ENCODE measurements at regions not wholly inside any gene's neighbourhood (a gene's known extent, or its start where the extent isn't known, plus 50 kb on each side); places are given as distances from the start of the nearest gene placed in this dataset.

GRCh38 chr15:58286523-58286922 is 145.3 kb upstream of the LIPC start:
- TF ChIP-seq MYC (IDR thresholded peaks at IDR 0.05; ENCODE audit: insufficient read depth, insufficient read length, insufficient replicate concordance, low read length, severe bottlenecking), result no peak
- TF ChIP-seq EP300 (IDR thresholded peaks at IDR 0.05; ENCODE audit: borderline replicate concordance in 1 of 2, control insufficient read depth in 1 of 2, low read depth in 2 of 2, low read length in 2 of 2), result no peak
- TF ChIP-seq POU2F2 (IDR thresholded peaks at IDR 0.05; ENCODE audit: borderline replicate concordance, low read depth, low read length), result no peak
- TF ChIP-seq RFX5 (IDR thresholded peaks at IDR 0.05; ENCODE audit: low read depth, low read length), result no peak
- no peak for TF ChIP-seq FOS (IDR thresholded peaks at IDR 0.05; ENCODE audit: borderline replicate concordance, extremely low read depth, insufficient read length)
- no peak for TF ChIP-seq CTCF (IDR thresholded peaks at IDR 0.05 in 2 of 3, conservative IDR thresholded peaks at IDR 0.05 in 1 of 3; ENCODE audit: control insufficient read depth in 2 of 3, extremely low read depth in 1 of 3, insufficient read depth in 1 of 3, low read depth in 3 of 3, low read length in 3 of 3)
- no peak for TF ChIP-seq ZBTB33 (IDR thresholded peaks at IDR 0.05)
- no peak for TF ChIP-seq KDM1A (IDR thresholded peaks at IDR 0.05; ENCODE audit: borderline replicate concordance)
- TF ChIP-seq CHD4 (IDR thresholded peaks at IDR 0.05), result no peak
- TF ChIP-seq SMC3 (IDR thresholded peaks at IDR 0.05; ENCODE audit: borderline replicate concordance, low read length), result no peak
- TF ChIP-seq EZH2 (IDR thresholded peaks at IDR 0.05; ENCODE audit: borderline replicate concordance, control insufficient read depth, low read depth, low read length), result no peak
- no peak for TF ChIP-seq USF1 (IDR thresholded peaks at IDR 0.05; ENCODE audit: borderline replicate concordance, extremely low read length, insufficient read depth, low read depth, low read length)
- TF ChIP-seq BRCA1 (IDR thresholded peaks at IDR 0.05; ENCODE audit: low read depth, low read length), result no peak
- no peak for TF ChIP-seq ZNF274 (IDR thresholded peaks at IDR 0.05; ENCODE audit: insufficient read depth, insufficient read length)
